Keratinocyte (primary cell): ENCODE measurements at regions not wholly inside any gene's neighbourhood (a gene's known extent, or its start where the extent isn't known, plus 50 kb on each side); places are given as distances from the start of the nearest gene placed in this dataset.
"Not testable (repeated sequence)": the region's sequence is repeated elsewhere in the genome, so short reads cannot be mapped to it uniquely, and the experiment has no call there.

Experiments used
- DNase-seq: peaks from one replicate; pipeline ENCODE4 v3.0.0-alpha.2; 2011; ENCODE audit warnings: low read depth, missing footprints, low spot score
- FAIRE-seq: peaks from 2 replicates; lab custom pipeline; 2011; peaks lifted over from hg19 to GRCh38; lab: Jason Lieb, UNC
- H2AFZ ChIP-seq: 2 replicates; pipeline ENCODE4 v1.6.0; 2012; ENCODE audit warnings: low read length, control low read depth, inconsistent platforms; ENCODE audit not compliant: control insufficient read depth
- H3K27ac ChIP-seq: 2 replicates; pipeline ENCODE4 v1.5.1; 2011; ENCODE audit warnings: low read length; ENCODE audit not compliant: control insufficient read depth, insufficient read depth
- H3K27me3 ChIP-seq: 3 replicates; pipeline ENCODE4 v1.6.0; 2011; ENCODE audit warnings: low read length; ENCODE audit not compliant: control insufficient read depth, insufficient read depth; ENCODE audit errors: extremely low read depth
- H3K36me3 ChIP-seq, 2 experiments: 2 replicates in 1 of 2; 3 replicates in 1 of 2; pipeline ENCODE4 v1.5.1; 2011; ENCODE audit warnings: low read length in 2 of 2, mild to moderate bottlenecking in 1 of 2; ENCODE audit not compliant: control insufficient read depth in 2 of 2, insufficient read depth in 2 of 2; ENCODE audit errors: extremely low read depth in 1 of 2
- H3K4me1 ChIP-seq: 3 replicates; pipeline ENCODE4 v1.5.1; 2011; ENCODE audit warnings: low read length; ENCODE audit not compliant: control insufficient read depth, insufficient read depth; ENCODE audit errors: extremely low read depth
- H3K4me2 ChIP-seq: 3 replicates; pipeline ENCODE4 v1.6.0; 2011; ENCODE audit warnings: low read depth, low read length; ENCODE audit not compliant: control insufficient read depth, insufficient read depth; ENCODE audit errors: extremely low read depth
- H3K4me3 ChIP-seq, 3 experiments: fragments of 200-600 bp in 1 of 3; sonication (generic) in 1 of 3; 2 replicates in 2 of 3; 3 replicates in 1 of 3; pipeline ENCODE4 v1.5.1; 2011 to 2016; ENCODE audit warnings: low read length in 3 of 3, mild to moderate bottlenecking in 3 of 3, control low read depth in 2 of 3, inconsistent platforms in 1 of 3, low read depth in 1 of 3, mixed read lengths in 1 of 3, mixed run types in 1 of 3, moderate library complexity in 1 of 3; ENCODE audit not compliant: control insufficient read depth in 2 of 3, insufficient read depth in 2 of 3; ENCODE audit errors: extremely low read depth in 1 of 3
- H3K79me2 ChIP-seq: 2 replicates; pipeline ENCODE4 v1.6.0; 2012; ENCODE audit warnings: low read length; ENCODE audit not compliant: control insufficient read depth, insufficient read depth
- H3K9ac ChIP-seq: 3 replicates; pipeline ENCODE4 v1.6.0; 2011; ENCODE audit warnings: low read length; ENCODE audit not compliant: control insufficient read depth, insufficient read depth; ENCODE audit errors: extremely low read depth
- H3K9me1 ChIP-seq: 3 replicates; pipeline ENCODE4 v1.6.0; 2011; ENCODE audit warnings: low read length; ENCODE audit not compliant: control insufficient read depth, insufficient read depth; ENCODE audit errors: extremely low read depth
- H3K9me3 ChIP-seq: 2 replicates; pipeline ENCODE4 v1.5.1; 2012; ENCODE audit warnings: low read depth, low read length; ENCODE audit not compliant: control insufficient read depth
- H4K20me1 ChIP-seq: 3 replicates; pipeline ENCODE4 v1.6.0; 2011; ENCODE audit warnings: low read length; ENCODE audit not compliant: control insufficient read depth, insufficient read depth; ENCODE audit errors: extremely low read depth
- CTCF ChIP-seq, 3 experiments: IDR thresholded peaks in 1 of 3; conservative IDR thresholded peaks in 1 of 3; optimal IDR thresholded peaks in 1 of 3; 2 replicates in 2 of 3; 3 replicates in 1 of 3; pipeline versions ENCODE3 to v1.5.1; 2011; ENCODE audit warnings: low read length in 3 of 3, mild to moderate bottlenecking in 3 of 3, moderate library complexity in 2 of 3, control low read depth in 1 of 3, inconsistent platforms in 1 of 3; ENCODE audit not compliant: insufficient read depth in 2 of 3; ENCODE audit errors: extremely low read depth in 1 of 3
- EZH2 ChIP-seq: IDR thresholded peaks from one replicate; pipeline ENCODE4 v1.6.1; 2012; ENCODE audit warnings: inconsistent platforms, mild to moderate bottlenecking, low read length, moderate library complexity
- dilution Hi-C: fragments of 300-500 bp; cut with MboI; formaldehyde crosslinking; loops from one replicate; pipeline ENCODE4 v1.7.0; 2020; ENCODE audit warnings: low sequenced_read_pairs; ENCODE audit not compliant: extremely low pct_ligation_motif_present

GRCh38 chr11:134981835-134982234 lies 569.8 kb upstream of the B3GAT1 start:
- dilution Hi-C loops: no loop called here
- H3K27ac ChIP-seq: no peak overlapping the region
- no peaks in the 10 kb centered on the region for H3K27me3 ChIP-seq

GRCh38 chr11:134980819-134981710 lies 569.0 kb upstream of the B3GAT1 start:
- Histone ChIP-seq H3K4me1 (no peaks in the 10 kb centered on the region), H2AFZ (no peak overlapping the region), H3K4me2 (no peak overlapping the region), H3K9ac (no peak overlapping the region), H4K20me1 (no peaks in the 10 kb centered on the region), H3K79me2 (no peaks in the 10 kb centered on the region), H3K27me3 (no peaks in the 10 kb centered on the region), H3K9me1 (no peaks in the 10 kb centered on the region), H3K9me3 (peaks cover 5% of the 10 kb centered on the region), H3K36me3 (no peaks in the 10 kb centered on the region), H3K4me3 (no peak overlapping the region), H3K27ac (no peak overlapping the region)
- no peak for TF ChIP-seq CTCF (optimal IDR thresholded peaks at IDR 0.05 in 1 of 3, IDR thresholded peaks at IDR 0.05 in 1 of 3, conservative IDR thresholded peaks at IDR 0.05 in 1 of 3; ENCODE audit: extremely low read depth in 1 of 3, insufficient read depth in 2 of 3, low read length in 3 of 3)
- no peak for TF ChIP-seq EZH2
- DNase-seq: no peak
- no peak for FAIRE-seq
- dilution Hi-C loops: no loop called here

More at GRCh38 chr11:134981835-134982234, 569.8 kb upstream of the B3GAT1 start:
- H3K9ac ChIP-seq: no peak overlapping the region
- peaks cover 2% of the 10 kb centered on the region for H3K9me3 ChIP-seq
- FAIRE-seq (no peak), DNase-seq (no peak)
- no peak overlapping the region for H2AFZ ChIP-seq
- TF ChIP-seq CTCF (optimal IDR thresholded peaks at IDR 0.05 in 1 of 3, IDR thresholded peaks at IDR 0.05 in 1 of 3, conservative IDR thresholded peaks at IDR 0.05 in 1 of 3; ENCODE audit: extremely low read depth in 1 of 3, insufficient read depth in 2 of 3, low read length in 3 of 3) (no peak), EZH2 (no peak)
- H3K4me1 ChIP-seq: no peaks in the 10 kb centered on the region
- no peak overlapping the region for H3K4me2 ChIP-seq
- no peaks in the 10 kb centered on the region for H3K79me2 ChIP-seq
- H3K36me3 ChIP-seq: no peaks in the 10 kb centered on the region
- no peak overlapping the region for H3K4me3 ChIP-seq
- no peaks in the 10 kb centered on the region for H3K9me1 ChIP-seq
- H4K20me1 ChIP-seq: no peaks in the 10 kb centered on the region

GRCh38 chr11:134979089-134979457 lies 567.0 kb upstream of the B3GAT1 start:
- dilution Hi-C loops, H3K9ac ChIP-seq, H3K79me2 ChIP-seq, H4K20me1 ChIP-seq, H3K4me2 ChIP-seq, H3K9me3 ChIP-seq, H3K4me3 ChIP-seq, H3K27me3 ChIP-seq, DNase-seq, H3K27ac ChIP-seq, H3K36me3 ChIP-seq, FAIRE-seq, H3K9me1 ChIP-seq, H3K4me1 ChIP-seq, H2AFZ ChIP-seq: not testable (repeated sequence)
